Astrocyte (in vitro differentiated cells and primary cell): ENCODE measurements at regions not wholly inside any gene's neighbourhood (a gene's known extent, or its start where the extent isn't known, plus 50 kb on each side); places are given as distances from the start of the nearest gene placed in this dataset.

ENCODE experiments used
- DNase-seq: peaks from one replicate; pipeline ENCODE4 v3.0.0-alpha.2; 2010; ENCODE audit warnings: low read depth
- FAIRE-seq: peaks from 2 replicates; lab custom pipeline; 2011; peaks lifted over from hg19 to GRCh38; lab: Jason Lieb, UNC
- H2AFZ ChIP-seq: 2 replicates; pipeline ENCODE4 v1.6.0; 2012; ENCODE audit warnings: low read depth, low read length, inconsistent platforms
- H3K27ac ChIP-seq: 2 replicates; pipeline ENCODE4 v1.5.1; 2011; ENCODE audit warnings: low read depth, low read length, inconsistent platforms
- H3K27me3 ChIP-seq: 2 replicates; pipeline ENCODE4 v1.6.0; 2011; ENCODE audit warnings: low read length, inconsistent platforms; ENCODE audit not compliant: insufficient read depth
- H3K36me3 ChIP-seq: 2 replicates; pipeline ENCODE4 v1.5.1; 2011; ENCODE audit warnings: low read length, inconsistent platforms; ENCODE audit not compliant: insufficient read depth
- H3K4me1 ChIP-seq: 2 replicates; pipeline ENCODE4 v1.5.1; 2011; ENCODE audit warnings: low read length, inconsistent platforms; ENCODE audit not compliant: insufficient read depth
- H3K4me2 ChIP-seq: 2 replicates; pipeline ENCODE4 v1.6.0; 2012; ENCODE audit warnings: low read length, inconsistent platforms
- H3K4me3 ChIP-seq: 2 replicates; pipeline ENCODE4 v1.5.1; 2011; ENCODE audit warnings: low read depth, mild to moderate bottlenecking, low read length, inconsistent platforms; ENCODE audit not compliant: insufficient read depth
- H3K79me2 ChIP-seq: 2 replicates; pipeline ENCODE4 v1.6.0; 2012; ENCODE audit warnings: mild to moderate bottlenecking, low read length, inconsistent platforms; ENCODE audit not compliant: insufficient read depth
- H3K9ac ChIP-seq: 2 replicates; pipeline ENCODE4 v1.6.0; 2012; ENCODE audit warnings: mild to moderate bottlenecking, low read length, inconsistent platforms
- H3K9me3 ChIP-seq: 2 replicates; pipeline ENCODE4 v1.5.1; 2012; ENCODE audit warnings: low read depth, mild to moderate bottlenecking, low read length, inconsistent platforms; ENCODE audit not compliant: insufficient read depth
- H4K20me1 ChIP-seq: 2 replicates; pipeline ENCODE4 v1.6.0; 2012; ENCODE audit warnings: low read length, inconsistent platforms; ENCODE audit not compliant: insufficient read depth
- H3K27ac Mint-ChIP-seq: one replicate; pipeline ENCODE4 v1.8.0; 2021; ENCODE audit warnings: mild to moderate bottlenecking, mixed read lengths; ENCODE audit not compliant: unreplicated experiment
- H3K27me3 Mint-ChIP-seq: one replicate; pipeline ENCODE4 v1.8.0; 2021; ENCODE audit warnings: low read depth, mixed read lengths; ENCODE audit not compliant: unreplicated experiment
- H3K36me3 Mint-ChIP-seq: one replicate; pipeline ENCODE4 v1.8.0; 2021; ENCODE audit warnings: low read depth, mixed read lengths; ENCODE audit not compliant: unreplicated experiment
- H3K4me1 Mint-ChIP-seq: one replicate; pipeline ENCODE4 v1.8.0; 2021; ENCODE audit warnings: low read depth, mixed read lengths; ENCODE audit not compliant: unreplicated experiment
- H3K4me3 Mint-ChIP-seq: one replicate; pipeline ENCODE4 v1.8.0; 2021; ENCODE audit warnings: mild to moderate bottlenecking, moderate library complexity, mixed read lengths; ENCODE audit not compliant: unreplicated experiment
- H3K9me3 Mint-ChIP-seq: one replicate; pipeline ENCODE4 v1.8.0; 2021; ENCODE audit warnings: mild to moderate bottlenecking, mixed read lengths; ENCODE audit not compliant: unreplicated experiment
- CTCF ChIP-seq: IDR thresholded peaks from 2 replicates; pipeline ENCODE4 v1.5.1; 2011; ENCODE audit warnings: low read depth, mild to moderate bottlenecking, inconsistent platforms, low read length, moderate library complexity; ENCODE audit not compliant: insufficient read depth
- EZH2 ChIP-seq: IDR thresholded peaks from 2 replicates; pipeline ENCODE4 v1.6.1; 2012; ENCODE audit warnings: mild to moderate bottlenecking, low read length, inconsistent platforms; ENCODE audit not compliant: insufficient read depth

DNA sequence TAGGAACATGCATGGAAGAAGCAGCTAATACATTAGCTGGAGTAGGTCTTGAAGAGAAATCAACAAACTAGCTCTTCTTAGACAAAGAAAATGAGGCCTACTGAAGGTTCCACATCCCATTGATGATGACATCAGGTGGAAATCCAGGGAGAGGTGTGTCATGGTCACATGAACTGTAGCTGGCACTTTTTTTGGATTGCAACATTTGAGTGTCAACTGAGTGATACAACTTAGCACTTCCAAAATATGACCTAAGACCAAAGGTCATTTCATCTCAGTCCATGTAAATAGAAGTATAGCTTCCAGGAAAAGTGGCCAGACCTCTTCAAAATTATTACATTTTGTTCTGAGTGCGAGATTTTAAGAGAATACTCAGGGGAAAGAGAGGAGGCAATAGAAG, 117.2 kb upstream of the MEIS2 start:
- Histone ChIP-seq H3K9ac (no peak overlapping the region), H3K27ac (no peak overlapping the region), H3K4me2 (no peak overlapping the region), H3K9me3 (no peaks in the 10 kb centered on the region), H3K4me3 (no peak overlapping the region), H3K27me3 (no peaks in the 10 kb centered on the region), H3K4me1 (no peaks in the 10 kb centered on the region), H4K20me1 (no peaks in the 10 kb centered on the region), H3K36me3 (no peaks in the 10 kb centered on the region), H3K79me2 (no peaks in the 10 kb centered on the region), H2AFZ (no peak overlapping the region)
- no peaks in the 10 kb centered on the region for H3K4me1 Mint-ChIP-seq
- no peak overlapping the region for H3K27ac Mint-ChIP-seq
- H3K9me3 Mint-ChIP-seq = no peaks in the 10 kb centered on the region
- FAIRE-seq (no peak), DNase-seq (no peak)
- TF ChIP-seq CTCF (no peak), EZH2 (no peak)
- H3K27me3 Mint-ChIP-seq = no peaks in the 10 kb centered on the region
- no peak overlapping the region for H3K4me3 Mint-ChIP-seq
- no peaks in the 10 kb centered on the region for H3K36me3 Mint-ChIP-seq

GRCh38 chr15:37218351-37218916, 118.1 kb upstream of the MEIS2 start:
- H3K9me3 Mint-ChIP-seq = no peaks in the 10 kb centered on the region
- no peak overlapping the region for H3K4me2 ChIP-seq
- no peak overlapping the region for H3K27ac ChIP-seq
- no peak overlapping the region for H3K4me3 ChIP-seq
- no peaks in the 10 kb centered on the region for H3K9me3 ChIP-seq
- no peaks in the 10 kb centered on the region for H3K4me1 ChIP-seq
- H2AFZ ChIP-seq = no peak overlapping the region
- FAIRE-seq (no peak), DNase-seq (no peak)
- H3K36me3 ChIP-seq = no peaks in the 10 kb centered on the region
- H3K4me1 Mint-ChIP-seq = no peaks in the 10 kb centered on the region
- H3K27ac Mint-ChIP-seq = no peak overlapping the region
- no peaks in the 10 kb centered on the region for H3K79me2 ChIP-seq
- no peaks in the 10 kb centered on the region for H3K27me3 ChIP-seq
- TF ChIP-seq EZH2 (no peak), CTCF (no peak)
- no peaks in the 10 kb centered on the region for H3K36me3 Mint-ChIP-seq
- no peak overlapping the region for H3K4me3 Mint-ChIP-seq
- H4K20me1 ChIP-seq = no peaks in the 10 kb centered on the region
- no peak overlapping the region for H3K9ac ChIP-seq
- H3K27me3 Mint-ChIP-seq = no peaks in the 10 kb centered on the region

- no peaks in the 10 kb centered on the region for H3K9me3 Mint-ChIP-seq
- H3K9ac ChIP-seq = no peak overlapping the region
- H4K20me1 ChIP-seq = no peaks in the 10 kb centered on the region
- H3K4me2 ChIP-seq = no peak overlapping the region
- H2AFZ ChIP-seq = no peak overlapping the region
- no peak overlapping the region for H3K27ac ChIP-seq
- DNase-seq (no peak), FAIRE-seq (no peak)
- H3K9me3 ChIP-seq = no peaks in the 10 kb centered on the region
- no peaks in the 10 kb centered on the region for H3K4me1 Mint-ChIP-seq
- H3K36me3 ChIP-seq = no peaks in the 10 kb centered on the region
- no peak for TF ChIP-seq CTCF
- no peak for TF ChIP-seq EZH2
- no peaks in the 10 kb centered on the region for H3K4me1 ChIP-seq
- H3K27me3 ChIP-seq = no peaks in the 10 kb centered on the region
- H3K79me2 ChIP-seq = no peaks in the 10 kb centered on the region
- no peak overlapping the region for H3K27ac Mint-ChIP-seq
- H3K4me3 ChIP-seq = no peak overlapping the region
- no peak overlapping the region for H3K4me3 Mint-ChIP-seq
- no peaks in the 10 kb centered on the region for H3K36me3 Mint-ChIP-seq
- H3K27me3 Mint-ChIP-seq = no peaks in the 10 kb centered on the region
These were observed 118.9 kb upstream of the MEIS2 start for GRCh38 chr15:37219211-37219701.
